ENCODE measurements at regions not wholly inside any gene's neighbourhood (a gene's known extent, or its start where the extent isn't known, plus 50 kb on each side); places are given as distances from the start of the nearest gene placed in this dataset.
"Not testable (repeated sequence)": the region's sequence is repeated elsewhere in the genome, so short reads cannot be mapped to it uniquely, and the experiment has no call there.

DNA sequence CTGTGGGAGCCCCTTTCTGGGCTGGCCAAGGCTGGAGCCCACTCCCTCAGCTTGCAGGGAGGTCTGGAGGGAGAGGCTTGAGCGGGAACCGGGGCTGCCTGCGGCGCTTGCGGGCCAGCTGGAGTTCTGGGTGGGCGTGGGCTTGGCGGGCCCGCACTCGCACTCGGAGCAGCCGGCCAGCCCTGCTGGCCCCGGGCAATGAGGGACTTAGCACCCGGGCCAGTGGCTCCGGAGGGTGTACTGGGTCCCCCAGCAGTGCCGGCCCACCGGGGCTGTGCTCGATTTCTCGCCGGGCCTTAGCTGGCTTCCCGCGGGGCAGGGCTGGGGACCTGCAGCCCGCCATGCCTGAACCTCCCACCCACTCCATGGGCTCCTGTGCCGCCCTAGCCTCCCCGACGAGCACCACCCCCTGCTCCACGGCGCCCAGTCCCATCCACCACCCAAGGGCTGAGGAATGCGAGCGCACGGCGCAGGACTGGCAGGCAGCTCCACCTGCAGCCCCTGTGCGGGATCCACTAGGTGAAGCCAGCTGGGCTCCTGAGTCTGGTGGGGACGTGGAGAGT is 87.1 kb upstream of the TRHDE start:
- H3K4me2 ChIP-seq; H3K4me3 ChIP-seq; H3K9me2 ChIP-seq (ENCODE audit: insufficient read depth); H3K79me2 ChIP-seq (replicated peaks; ENCODE audit: insufficient read depth); H3K27ac Mint-ChIP-seq; H3K9me3 Mint-ChIP-seq; H3F3A ChIP-seq (replicated peaks; ENCODE audit: low read depth); H2AFZ ChIP-seq; H3K36me3 ChIP-seq (ENCODE audit: insufficient read depth); H3K4me3 Mint-ChIP-seq; H3K36me3 Mint-ChIP-seq (ENCODE audit: low read depth); H3K27me3 ChIP-seq (ENCODE audit: insufficient read depth); ATAC-seq; H3K27me3 Mint-ChIP-seq (ENCODE audit: insufficient read depth, low read depth, poor library complexity); DNase-seq (ENCODE audit: low spot score); H4K20me1 ChIP-seq (replicated peaks; ENCODE audit: insufficient read depth); H3K27ac ChIP-seq (ENCODE audit: low read depth): not testable (repeated sequence)
- H3K4me1 ChIP-seq (ENCODE audit: insufficient read depth): peaks cover 12% of the 10 kb centered on the region
- peaks cover 10% of the 10 kb centered on the region for H3K4me1 Mint-ChIP-seq

DNA sequence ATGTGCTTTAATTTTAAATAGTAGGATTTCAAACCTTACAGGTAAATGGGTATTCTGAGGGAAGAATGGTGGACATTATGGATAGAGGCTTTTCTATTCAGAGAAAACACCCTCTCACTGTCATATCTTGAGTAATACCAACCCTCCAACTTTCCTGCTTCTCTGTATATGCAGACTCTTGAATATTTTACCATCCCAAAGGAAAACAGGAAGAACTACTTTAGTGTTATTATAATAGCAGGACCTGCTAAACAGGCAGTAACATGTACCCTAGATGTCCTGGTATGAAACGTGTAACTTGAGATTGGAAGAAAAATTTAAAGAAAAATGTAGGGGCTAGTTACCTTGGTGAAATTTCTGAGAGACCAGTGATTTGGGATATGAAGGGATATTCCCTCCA is 82.9 kb upstream of the TRHDE start:
- H2AFZ ChIP-seq: no peak overlapping the region

GRCh38 chr12:72191761-72192160 is 80.4 kb upstream of the TRHDE start:
- no peaks in the 10 kb centered on the region for H4K20me1 ChIP-seq (replicated peaks; ENCODE audit: insufficient read depth)
- no peak overlapping the region for H2AFZ ChIP-seq
- no peak overlapping the region for H3K4me3 ChIP-seq
- H3K4me1 ChIP-seq (ENCODE audit: insufficient read depth): peaks cover 37% of the 10 kb centered on the region
- H3K27me3 ChIP-seq (ENCODE audit: insufficient read depth): no peaks in the 10 kb centered on the region
- peaks cover 10% of the 10 kb centered on the region; the same call in 1 of the 2 replicates for H3K9me2 ChIP-seq (ENCODE audit: insufficient read depth)
- H3K36me3 ChIP-seq (ENCODE audit: insufficient read depth): no peaks in the 10 kb centered on the region
- no peak overlapping the region for H3K4me2 ChIP-seq
- Mint-ChIP-seq H3K27me3 (ENCODE audit: insufficient read depth, low read depth, poor library complexity) (no peaks in the 10 kb centered on the region), H3K4me3 (no peak overlapping the region), H3K27ac (0 out of 2 replicates have a peak overlapping the region, but pooled peaks have one; percentile 48), H3K9me3 (peaks cover 9% of the 10 kb centered on the region), H3K36me3 (ENCODE audit: low read depth) (peaks cover 9% of the 10 kb centered on the region; the same call in 1 of the 3 replicates), H3K4me1 (peaks cover 24% of the 10 kb centered on the region)
- H3K79me2 ChIP-seq (replicated peaks; ENCODE audit: insufficient read depth): no peaks in the 10 kb centered on the region
- no peak for DNase-seq (ENCODE audit: low spot score)
- no peak for ATAC-seq
- no peaks in the 10 kb centered on the region for H3F3A ChIP-seq (replicated peaks; ENCODE audit: low read depth)
- H3K27ac ChIP-seq (ENCODE audit: low read depth): no peak overlapping the region
- no peak for TF ChIP-seq EZH2phosphoT487 (IDR thresholded peaks at IDR 0.05; ENCODE audit: unreplicated experiment)
- no peak for TF ChIP-seq ZNF331 (CRISPR knock-in tag; IDR thresholded peaks at IDR 0.05; ENCODE audit: low read depth)
- no peak for TF ChIP-seq ZNF462 (CRISPR knock-in tag; IDR thresholded peaks at IDR 0.05)
- no peak for TF ChIP-seq CREB1 (CRISPR knock-in tag; IDR thresholded peaks at IDR 0.05; ENCODE audit: low read depth)
- TF ChIP-seq, protein P1, sequence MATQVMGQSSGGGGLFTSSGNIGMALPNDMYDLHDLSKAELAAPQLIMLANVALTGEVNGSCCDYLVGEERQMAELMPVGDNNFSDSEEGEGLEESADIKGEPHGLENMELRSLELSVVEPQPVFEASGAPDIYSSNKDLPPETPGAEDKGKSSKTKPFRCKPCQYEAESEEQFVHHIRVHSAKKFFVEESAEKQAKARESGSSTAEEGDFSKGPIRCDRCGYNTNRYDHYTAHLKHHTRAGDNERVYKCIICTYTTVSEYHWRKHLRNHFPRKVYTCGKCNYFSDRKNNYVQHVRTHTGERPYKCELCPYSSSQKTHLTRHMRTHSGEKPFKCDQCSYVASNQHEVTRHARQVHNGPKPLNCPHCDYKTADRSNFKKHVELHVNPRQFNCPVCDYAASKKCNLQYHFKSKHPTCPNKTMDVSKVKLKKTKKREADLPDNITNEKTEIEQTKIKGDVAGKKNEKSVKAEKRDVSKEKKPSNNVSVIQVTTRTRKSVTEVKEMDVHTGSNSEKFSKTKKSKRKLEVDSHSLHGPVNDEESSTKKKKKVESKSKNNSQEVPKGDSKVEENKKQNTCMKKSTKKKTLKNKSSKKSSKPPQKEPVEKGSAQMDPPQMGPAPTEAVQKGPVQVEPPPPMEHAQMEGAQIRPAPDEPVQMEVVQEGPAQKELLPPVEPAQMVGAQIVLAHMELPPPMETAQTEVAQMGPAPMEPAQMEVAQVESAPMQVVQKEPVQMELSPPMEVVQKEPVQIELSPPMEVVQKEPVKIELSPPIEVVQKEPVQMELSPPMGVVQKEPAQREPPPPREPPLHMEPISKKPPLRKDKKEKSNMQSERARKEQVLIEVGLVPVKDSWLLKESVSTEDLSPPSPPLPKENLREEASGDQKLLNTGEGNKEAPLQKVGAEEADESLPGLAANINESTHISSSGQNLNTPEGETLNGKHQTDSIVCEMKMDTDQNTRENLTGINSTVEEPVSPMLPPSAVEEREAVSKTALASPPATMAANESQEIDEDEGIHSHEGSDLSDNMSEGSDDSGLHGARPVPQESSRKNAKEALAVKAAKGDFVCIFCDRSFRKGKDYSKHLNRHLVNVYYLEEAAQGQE (IDR thresholded peaks at IDR 0.05; ENCODE audit: unreplicated experiment): no peak
- no peak for TF ChIP-seq NANOG (IDR thresholded peaks at IDR 0.05; ENCODE audit: borderline replicate concordance)

More for the DNA sequence above, 82.9 kb upstream of the TRHDE start:
- Histone ChIP-seq H3K4me3 (no peak overlapping the region), H4K20me1 (replicated peaks; ENCODE audit: insufficient read depth) (no peaks in the 10 kb centered on the region), H3K4me1 (ENCODE audit: insufficient read depth) (peaks cover 37% of the 10 kb centered on the region), H3K79me2 (replicated peaks; ENCODE audit: insufficient read depth) (no peaks in the 10 kb centered on the region), H3K27ac (ENCODE audit: low read depth) (no peak overlapping the region), H3F3A (replicated peaks; ENCODE audit: low read depth) (no peaks in the 10 kb centered on the region), H3K9me2 (ENCODE audit: insufficient read depth) (peaks cover 9% of the 10 kb centered on the region; the same call in 1 of the 2 replicates), H3K4me2 (no peak overlapping the region), H3K36me3 (ENCODE audit: insufficient read depth) (no peaks in the 10 kb centered on the region), H3K27me3 (ENCODE audit: insufficient read depth) (no peaks in the 10 kb centered on the region)
- Mint-ChIP-seq H3K27ac (no peak overlapping the region), H3K4me3 (no peak overlapping the region), H3K36me3 (ENCODE audit: low read depth) (peaks cover 6% of the 10 kb centered on the region; the same call in 2 of the 3 replicates), H3K9me3 (no peaks in the 10 kb centered on the region; the same call in 1 of the 3 replicates), H3K27me3 (ENCODE audit: insufficient read depth, low read depth, poor library complexity) (no peaks in the 10 kb centered on the region), H3K4me1 (peaks cover 24% of the 10 kb centered on the region)
- no peak for TF ChIP-seq JUNB (IDR thresholded peaks at IDR 0.05; ENCODE audit: unreplicated experiment)
- DNase-seq (ENCODE audit: low spot score) (no peak), ATAC-seq (no peak)

All from GM23338 (cell line).